ENCODE measurements at regions not wholly inside any gene's neighbourhood (a gene's known extent, or its start where the extent isn't known, plus 50 kb on each side); places are given as distances from the start of the nearest gene placed in this dataset.
A peak's percentile ranks its signal among the peaks of the same experiment; 100 is the strongest.

DNA sequence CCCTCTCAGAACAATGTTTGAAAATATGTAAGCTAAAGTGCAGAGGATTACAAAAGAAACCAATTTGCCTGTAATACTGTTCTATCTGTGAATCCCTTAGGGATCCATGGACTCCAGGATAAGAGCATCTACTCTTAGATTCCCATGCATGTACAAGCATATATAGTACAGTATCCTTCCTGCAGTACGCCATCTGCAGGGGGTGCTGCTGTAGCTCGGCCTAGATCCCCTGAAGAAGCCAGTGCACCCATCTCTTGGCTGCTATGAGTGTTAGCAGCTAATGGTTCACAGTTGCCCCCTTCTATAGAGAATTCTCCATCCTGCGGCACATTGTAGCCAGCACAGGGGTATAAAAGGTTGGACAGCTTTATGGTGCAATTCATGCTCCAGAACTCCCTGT, 61.8 kb upstream of the SLC30A5 start:
- no peak for DNase-seq (ENCODE audit: low read depth in 2 of 2)

DNA sequence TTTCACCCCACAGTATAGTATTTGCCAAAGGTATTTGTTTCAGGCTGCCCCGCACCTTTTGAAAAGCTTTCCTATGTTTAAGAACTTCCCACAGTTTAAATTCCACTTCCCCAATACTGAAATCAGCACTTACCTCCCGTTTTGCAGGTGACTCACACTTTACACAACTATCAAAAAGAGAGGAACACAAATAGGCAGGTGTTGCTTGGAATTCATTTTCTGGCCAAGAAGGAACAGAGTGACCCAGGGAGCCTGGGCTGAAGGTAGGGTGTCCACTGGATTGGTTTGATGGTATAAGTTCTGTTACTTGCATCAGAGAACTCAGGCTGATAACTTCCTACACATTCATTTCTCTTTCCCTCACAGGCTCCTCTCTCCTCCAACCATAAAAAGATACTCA, 60.1 kb upstream of the SLC30A5 start:
- DNase-seq (ENCODE audit: low read depth in 2 of 2): no peak

DNA sequence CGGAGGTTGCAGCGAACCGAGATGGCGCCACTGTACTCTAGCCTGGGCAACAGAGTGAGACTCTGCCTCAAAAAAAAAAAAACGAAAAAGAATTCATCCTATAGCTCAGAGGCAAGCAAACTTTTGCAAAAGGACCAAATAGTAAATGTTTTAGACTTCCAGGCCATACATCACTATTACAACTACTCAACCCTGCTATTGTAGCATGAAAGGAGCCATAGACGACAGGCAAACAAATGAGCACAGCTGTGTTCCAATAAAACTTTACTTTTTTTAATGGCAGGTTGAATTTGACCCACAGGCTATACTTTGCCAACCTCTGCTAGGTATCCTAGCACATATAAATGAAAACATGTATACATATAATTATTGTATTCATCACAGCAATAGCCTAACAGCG, 58.9 kb upstream of the SLC30A5 start:
- no peak for DNase-seq (ENCODE audit: low read depth in 2 of 2)

DNA sequence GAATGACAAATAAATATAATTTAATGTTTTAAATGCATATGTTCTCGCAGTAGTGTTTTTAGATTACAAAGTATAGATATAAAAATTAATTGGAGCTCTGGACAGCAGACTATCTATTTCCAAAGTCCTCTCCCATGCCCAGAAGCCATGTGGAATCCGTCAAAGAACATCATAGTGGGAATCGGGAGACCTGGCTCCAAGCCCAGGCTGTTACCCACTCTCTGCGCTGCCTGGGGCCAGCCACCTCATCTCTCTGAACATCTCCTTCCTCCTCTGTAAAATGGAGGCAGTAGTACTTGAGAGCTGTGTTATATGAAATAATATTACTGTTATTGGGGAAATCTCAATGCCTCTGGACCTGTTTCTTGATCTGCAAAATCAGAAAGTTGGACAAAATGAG, 58.1 kb upstream of the SLC30A5 start:
- no peak for DNase-seq (ENCODE audit: low read depth in 2 of 2)

- no peak for DNase-seq (ENCODE audit: low read depth in 2 of 2)
Observed at GRCh38 chr5:69038539-69038938, 55.3 kb upstream of the SLC30A5 start.

GRCh38 chr5:69039829-69040228, 54.0 kb upstream of the SLC30A5 start:
- DNase-seq (ENCODE audit: low read depth in 2 of 2): no peak

GRCh38 chr5:69042500-69042899, 51.3 kb upstream of the SLC30A5 start:
- no peak for DNase-seq (ENCODE audit: low read depth in 2 of 2)

DNA sequence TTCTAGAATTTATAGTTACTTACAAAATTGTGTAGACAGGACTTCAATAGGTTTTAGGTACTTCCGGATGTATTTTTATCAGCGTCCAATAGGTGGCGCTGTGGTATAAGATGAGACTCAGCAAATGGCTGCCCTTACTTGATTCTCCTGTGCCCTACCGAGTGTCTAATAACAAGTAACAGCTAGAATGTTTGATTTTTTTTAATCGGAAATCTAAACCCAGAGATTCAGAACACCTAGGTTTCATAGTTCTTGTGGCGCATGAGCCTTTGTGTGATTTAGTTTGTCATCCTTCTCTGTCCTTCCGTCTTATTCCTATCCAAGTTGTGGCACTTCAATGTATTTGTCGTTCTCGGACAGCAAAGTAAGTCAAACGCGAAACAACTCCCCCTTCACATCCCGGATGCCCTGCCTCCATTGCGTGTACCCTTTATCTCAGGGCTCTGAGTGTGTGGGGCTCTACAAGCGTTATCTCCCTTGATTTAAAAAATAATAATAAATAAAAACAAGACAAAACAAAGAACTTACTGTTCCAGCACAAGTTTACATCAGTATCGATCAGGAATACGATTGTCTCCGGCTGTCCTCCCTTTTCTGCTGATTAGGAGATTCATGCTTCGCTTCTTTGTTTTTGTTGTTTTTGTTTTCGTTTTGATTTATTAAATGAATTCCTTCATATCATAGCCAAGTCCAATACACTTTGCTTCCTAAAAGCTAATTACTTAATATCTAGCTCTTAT, 50.7 kb upstream of the SLC30A5 start:
- peak; percentile 25 to 54 for DNase-seq (ENCODE audit: low read depth in 2 of 2)

DNA sequence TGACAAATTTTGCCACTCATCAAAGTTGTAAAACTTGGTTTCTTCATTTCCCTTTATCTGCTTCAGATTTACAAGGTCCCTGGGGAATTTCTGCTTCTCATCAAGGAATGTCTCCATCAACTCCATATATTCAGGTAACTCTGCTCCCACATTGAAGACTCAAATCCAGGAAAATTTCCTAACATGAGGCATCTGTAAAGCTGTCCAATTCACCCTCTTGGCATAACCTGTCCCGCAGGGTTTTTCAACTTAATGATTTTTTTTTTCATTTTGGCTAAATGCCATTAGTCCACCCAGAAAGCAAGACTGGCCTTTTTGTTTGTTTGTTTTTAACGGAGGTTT, 50.2 kb upstream of the SLC30A5 start:
- no peak for DNase-seq (ENCODE audit: low read depth in 2 of 2)

All from stimulated activated CD8-positive, alpha-beta memory T cell treated with anti-CD3 and anti-CD28 coated beads, Interleukin-15, amount 100 ng/mL, for 4 hours (primary cell).